NCI-H1417 treated with DMSO at 0.1 percent for 48 hours (cell line): ENCODE measurements at regions not wholly inside any gene's neighbourhood (a gene's known extent, or its start where the extent isn't known, plus 50 kb on each side); places are given as distances from the start of the nearest gene placed in this dataset.
"Not testable (repeated sequence)": the region's sequence is repeated elsewhere in the genome, so short reads cannot be mapped to it uniquely, and the experiment has no call there.

ENCODE experiments used
- DNase-seq: peaks from one replicate; lab custom pipeline; 2025; lab: John Stamatoyannopoulos, UW

GRCh38 chr9:106438928-106439327 lies 424.0 kb upstream of the ZNF462 start:
- no peak for DNase-seq

GRCh38 chr9:106441283-106441682 lies 421.7 kb upstream of the ZNF462 start:
- no peak for DNase-seq

GRCh38 chr9:106443520-106443919 lies 419.4 kb upstream of the ZNF462 start:
- DNase-seq = no peak

GRCh38 chr9:106445107-106445506 lies 417.9 kb upstream of the ZNF462 start:
- DNase-seq = no peak

- DNase-seq = no peak
Observed at GRCh38 chr9:106449336-106449927, 413.5 kb upstream of the ZNF462 start.

- no peak for DNase-seq
Observed at GRCh38 chr9:106450549-106450948, 412.4 kb upstream of the ZNF462 start.

GRCh38 chr9:106451223-106451622 lies 411.7 kb upstream of the ZNF462 start:
- no peak for DNase-seq

- DNase-seq = no peak
Observed at GRCh38 chr9:106456581-106456980, 406.4 kb upstream of the ZNF462 start.

GRCh38 chr9:106467113-106467864 lies 395.7 kb upstream of the ZNF462 start:
- no peak for DNase-seq

GRCh38 chr9:106467865-106468164 lies 395.2 kb upstream of the ZNF462 start:
- no peak for DNase-seq

GRCh38 chr9:106468431-106468830 lies 394.5 kb upstream of the ZNF462 start:
- no peak for DNase-seq

GRCh38 chr9:106478312-106478711 lies 384.7 kb upstream of the ZNF462 start:
- DNase-seq = no peak

- no peak for DNase-seq
Observed at GRCh38 chr9:106478727-106479126, 384.2 kb upstream of the ZNF462 start.

- no peak for DNase-seq
Observed at GRCh38 chr9:106479679-106480078, 383.3 kb upstream of the ZNF462 start.

GRCh38 chr9:106481013-106481609 lies 381.9 kb upstream of the ZNF462 start:
- DNase-seq = no peak

GRCh38 chr9:106482733-106483132 lies 380.2 kb upstream of the ZNF462 start:
- no peak for DNase-seq

- no peak for DNase-seq
Observed at GRCh38 chr9:106486685-106487084, 376.3 kb upstream of the ZNF462 start.

- DNase-seq = no peak
Observed at GRCh38 chr9:106487266-106487665, 375.7 kb upstream of the ZNF462 start.

- DNase-seq = not testable (repeated sequence)
Observed at GRCh38 chr9:106492126-106492525, 370.8 kb upstream of the ZNF462 start.

- DNase-seq = no peak
Observed at GRCh38 chr9:106500171-106500570, 362.8 kb upstream of the ZNF462 start.

GRCh38 chr9:106501210-106501609 lies 361.8 kb upstream of the ZNF462 start:
- not testable (repeated sequence) for DNase-seq

- no peak for DNase-seq
Observed at GRCh38 chr9:106502930-106503329, 360.0 kb upstream of the ZNF462 start.

- DNase-seq = no peak
Observed at GRCh38 chr9:106503759-106504158, 359.2 kb upstream of the ZNF462 start.
